Panc1 (cell line): ENCODE measurements at regions not wholly inside any gene's neighbourhood (a gene's known extent, or its start where the extent isn't known, plus 50 kb on each side); places are given as distances from the start of the nearest gene placed in this dataset.

Source experiments
- TCF7L2 ChIP-seq: IDR thresholded peaks from 2 replicates; pipeline ENCODE4 v1.6.1; 2011; ENCODE audit warnings: mild to moderate bottlenecking, low read depth, low read length, inconsistent platforms
- TF ChIP-seq, protein P1 (sequence below): fragments of 450-650 bp; IDR thresholded peaks from 2 replicates; pipeline ENCODE4 v1.5.1; 2017; ENCODE audit warnings: mild to moderate bottlenecking

DNA sequence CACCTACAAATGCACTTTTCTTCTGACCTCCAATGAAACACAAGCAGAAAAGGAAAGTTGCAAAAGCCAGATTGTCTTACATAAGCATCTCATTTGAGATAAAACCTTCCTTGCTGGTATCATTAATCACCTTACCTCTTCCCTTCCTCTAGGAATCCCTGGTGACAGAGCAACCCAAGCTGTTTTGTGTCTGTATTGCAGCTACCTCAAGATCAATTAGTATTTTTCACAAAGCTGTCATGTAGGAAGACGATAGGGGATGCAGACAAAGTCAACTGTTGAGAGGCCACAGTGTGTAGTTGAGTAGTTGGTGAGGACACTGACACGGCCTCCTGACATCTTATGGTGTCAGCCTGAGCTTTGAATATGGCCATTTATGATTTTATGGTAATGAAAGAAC, 339.1 kb upstream of the SLC10A2 start:
- TF ChIP-seq, protein P1, sequence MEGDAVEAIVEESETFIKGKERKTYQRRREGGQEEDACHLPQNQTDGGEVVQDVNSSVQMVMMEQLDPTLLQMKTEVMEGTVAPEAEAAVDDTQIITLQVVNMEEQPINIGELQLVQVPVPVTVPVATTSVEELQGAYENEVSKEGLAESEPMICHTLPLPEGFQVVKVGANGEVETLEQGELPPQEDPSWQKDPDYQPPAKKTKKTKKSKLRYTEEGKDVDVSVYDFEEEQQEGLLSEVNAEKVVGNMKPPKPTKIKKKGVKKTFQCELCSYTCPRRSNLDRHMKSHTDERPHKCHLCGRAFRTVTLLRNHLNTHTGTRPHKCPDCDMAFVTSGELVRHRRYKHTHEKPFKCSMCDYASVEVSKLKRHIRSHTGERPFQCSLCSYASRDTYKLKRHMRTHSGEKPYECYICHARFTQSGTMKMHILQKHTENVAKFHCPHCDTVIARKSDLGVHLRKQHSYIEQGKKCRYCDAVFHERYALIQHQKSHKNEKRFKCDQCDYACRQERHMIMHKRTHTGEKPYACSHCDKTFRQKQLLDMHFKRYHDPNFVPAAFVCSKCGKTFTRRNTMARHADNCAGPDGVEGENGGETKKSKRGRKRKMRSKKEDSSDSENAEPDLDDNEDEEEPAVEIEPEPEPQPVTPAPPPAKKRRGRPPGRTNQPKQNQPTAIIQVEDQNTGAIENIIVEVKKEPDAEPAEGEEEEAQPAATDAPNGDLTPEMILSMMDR = no peak
- no peak for TF ChIP-seq TCF7L2
